ENCODE measurements at regions not wholly inside any gene's neighbourhood (a gene's known extent, or its start where the extent isn't known, plus 50 kb on each side); places are given as distances from the start of the nearest gene placed in this dataset.

DNA sequence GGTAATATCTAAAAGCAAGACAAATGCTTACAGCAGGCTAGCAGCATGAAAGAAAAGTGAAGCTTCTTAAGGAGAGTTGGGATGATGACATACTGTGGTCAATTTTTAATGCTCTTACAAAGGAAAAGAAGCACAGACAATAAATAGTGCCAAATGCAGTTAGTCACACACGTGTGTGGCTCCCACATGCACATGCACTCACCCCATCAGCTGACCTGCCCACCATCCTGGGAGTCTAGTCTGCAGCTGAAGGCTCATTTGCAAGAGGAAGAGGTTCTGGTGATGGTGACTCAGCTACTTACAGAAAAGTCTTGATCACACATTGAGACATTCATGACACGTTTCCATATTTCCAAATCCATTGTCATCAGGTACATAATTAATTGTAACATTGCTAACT lies 129.3 kb downstream of the MRPL36 start:
- TF ChIP-seq, protein P1, sequence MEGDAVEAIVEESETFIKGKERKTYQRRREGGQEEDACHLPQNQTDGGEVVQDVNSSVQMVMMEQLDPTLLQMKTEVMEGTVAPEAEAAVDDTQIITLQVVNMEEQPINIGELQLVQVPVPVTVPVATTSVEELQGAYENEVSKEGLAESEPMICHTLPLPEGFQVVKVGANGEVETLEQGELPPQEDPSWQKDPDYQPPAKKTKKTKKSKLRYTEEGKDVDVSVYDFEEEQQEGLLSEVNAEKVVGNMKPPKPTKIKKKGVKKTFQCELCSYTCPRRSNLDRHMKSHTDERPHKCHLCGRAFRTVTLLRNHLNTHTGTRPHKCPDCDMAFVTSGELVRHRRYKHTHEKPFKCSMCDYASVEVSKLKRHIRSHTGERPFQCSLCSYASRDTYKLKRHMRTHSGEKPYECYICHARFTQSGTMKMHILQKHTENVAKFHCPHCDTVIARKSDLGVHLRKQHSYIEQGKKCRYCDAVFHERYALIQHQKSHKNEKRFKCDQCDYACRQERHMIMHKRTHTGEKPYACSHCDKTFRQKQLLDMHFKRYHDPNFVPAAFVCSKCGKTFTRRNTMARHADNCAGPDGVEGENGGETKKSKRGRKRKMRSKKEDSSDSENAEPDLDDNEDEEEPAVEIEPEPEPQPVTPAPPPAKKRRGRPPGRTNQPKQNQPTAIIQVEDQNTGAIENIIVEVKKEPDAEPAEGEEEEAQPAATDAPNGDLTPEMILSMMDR (IDR thresholded peaks at IDR 0.05) = no peak
- TF ChIP-seq EZH2phosphoT487 (IDR thresholded peaks at IDR 0.05; ENCODE audit: borderline replicate concordance, low read depth) (no peak), YY1 (IDR thresholded peaks at IDR 0.05; ENCODE audit: low read depth) (no peak)
- TF ChIP-seq, protein P2, sequence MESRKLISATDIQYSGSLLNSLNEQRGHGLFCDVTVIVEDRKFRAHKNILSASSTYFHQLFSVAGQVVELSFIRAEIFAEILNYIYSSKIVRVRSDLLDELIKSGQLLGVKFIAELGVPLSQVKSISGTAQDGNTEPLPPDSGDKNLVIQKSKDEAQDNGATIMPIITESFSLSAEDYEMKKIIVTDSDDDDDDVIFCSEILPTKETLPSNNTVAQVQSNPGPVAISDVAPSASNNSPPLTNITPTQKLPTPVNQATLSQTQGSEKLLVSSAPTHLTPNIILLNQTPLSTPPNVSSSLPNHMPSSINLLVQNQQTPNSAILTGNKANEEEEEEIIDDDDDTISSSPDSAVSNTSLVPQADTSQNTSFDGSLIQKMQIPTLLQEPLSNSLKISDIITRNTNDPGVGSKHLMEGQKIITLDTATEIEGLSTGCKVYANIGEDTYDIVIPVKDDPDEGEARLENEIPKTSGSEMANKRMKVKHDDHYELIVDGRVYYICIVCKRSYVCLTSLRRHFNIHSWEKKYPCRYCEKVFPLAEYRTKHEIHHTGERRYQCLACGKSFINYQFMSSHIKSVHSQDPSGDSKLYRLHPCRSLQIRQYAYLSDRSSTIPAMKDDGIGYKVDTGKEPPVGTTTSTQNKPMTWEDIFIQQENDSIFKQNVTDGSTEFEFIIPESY (IDR thresholded peaks at IDR 0.05; ENCODE audit: borderline replicate concordance, low read depth) = no peak
- TF ChIP-seq, protein P3, sequence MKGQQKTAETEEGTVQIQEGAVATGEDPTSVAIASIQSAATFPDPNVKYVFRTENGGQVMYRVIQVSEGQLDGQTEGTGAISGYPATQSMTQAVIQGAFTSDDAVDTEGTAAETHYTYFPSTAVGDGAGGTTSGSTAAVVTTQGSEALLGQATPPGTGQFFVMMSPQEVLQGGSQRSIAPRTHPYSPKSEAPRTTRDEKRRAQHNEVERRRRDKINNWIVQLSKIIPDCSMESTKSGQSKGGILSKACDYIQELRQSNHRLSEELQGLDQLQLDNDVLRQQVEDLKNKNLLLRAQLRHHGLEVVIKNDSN (IDR thresholded peaks at IDR 0.05; ENCODE audit: borderline replicate concordance, low read depth) = no peak
